Ramos (cell line): ENCODE measurements at regions not wholly inside any gene's neighbourhood (a gene's known extent, or its start where the extent isn't known, plus 50 kb on each side); places are given as distances from the start of the nearest gene placed in this dataset.

Source experiments
- in situ Hi-C: fragments of 300-500 bp; cut with MboI; formaldehyde crosslinking; loops from one replicate; pipeline ENCODE4 v1.14.3; 2022; ENCODE audit warnings: low sequenced_read_pairs; ENCODE audit not compliant: unreplicated experiment

DNA sequence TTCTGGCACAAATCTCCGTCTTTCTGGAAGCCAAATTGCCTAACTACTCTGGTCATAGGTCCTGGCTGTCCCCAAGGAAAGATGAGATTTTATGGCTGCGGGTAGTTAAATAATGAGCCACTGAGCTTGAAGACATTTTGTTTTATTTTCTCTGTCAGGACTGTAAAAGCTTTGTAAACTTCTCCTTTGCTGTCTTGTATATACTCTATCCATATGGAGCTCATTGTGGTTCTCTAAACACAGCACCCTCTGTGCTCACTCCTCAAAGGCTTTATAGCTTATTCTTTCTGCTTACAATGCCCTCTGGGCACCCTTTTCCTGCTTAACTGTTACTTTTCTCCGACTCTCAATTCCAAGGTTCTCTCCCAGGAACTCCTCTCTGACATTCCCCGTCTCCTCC is 209.1 kb downstream of the CMPK2 start:
- in situ Hi-C loops: no loop called here

GRCh38 chr2:6657136-6657535 is 208.6 kb downstream of the CMPK2 start:
- in situ Hi-C loops: no loop called here

GRCh38 chr2:6657855-6658254 is 207.9 kb downstream of the CMPK2 start:
- in situ Hi-C loops: no loop called here

GRCh38 chr2:6664332-6665061 is 201.2 kb downstream of the CMPK2 start:
- in situ Hi-C loops: no loop called here

- in situ Hi-C loops: no loop called here
Measured at GRCh38 chr2:6665093-6666045, 200.3 kb downstream of the CMPK2 start.

DNA sequence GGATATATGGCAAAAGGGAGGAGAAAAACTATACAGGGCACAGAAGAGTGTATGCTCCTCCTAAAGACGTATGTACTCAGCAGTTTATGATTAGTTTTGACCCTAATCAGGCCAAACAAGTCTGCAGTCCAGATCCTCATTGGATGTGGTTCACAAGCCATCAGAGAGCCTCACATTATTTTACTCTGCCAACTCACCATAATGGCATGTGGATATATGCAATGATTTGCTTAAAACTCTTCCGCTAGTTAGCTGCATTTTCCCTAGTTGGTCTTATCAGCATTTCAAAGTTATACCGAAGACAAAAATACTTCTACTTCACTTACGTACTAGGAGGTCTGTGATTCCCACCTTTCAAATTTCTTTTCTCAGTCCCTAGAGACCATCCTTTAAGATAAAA is 198.4 kb downstream of the CMPK2 start:
- in situ Hi-C loops: no loop called here

- in situ Hi-C loops: no loop called here
Measured at GRCh38 chr2:6671913-6672312, 193.8 kb downstream of the CMPK2 start.

DNA sequence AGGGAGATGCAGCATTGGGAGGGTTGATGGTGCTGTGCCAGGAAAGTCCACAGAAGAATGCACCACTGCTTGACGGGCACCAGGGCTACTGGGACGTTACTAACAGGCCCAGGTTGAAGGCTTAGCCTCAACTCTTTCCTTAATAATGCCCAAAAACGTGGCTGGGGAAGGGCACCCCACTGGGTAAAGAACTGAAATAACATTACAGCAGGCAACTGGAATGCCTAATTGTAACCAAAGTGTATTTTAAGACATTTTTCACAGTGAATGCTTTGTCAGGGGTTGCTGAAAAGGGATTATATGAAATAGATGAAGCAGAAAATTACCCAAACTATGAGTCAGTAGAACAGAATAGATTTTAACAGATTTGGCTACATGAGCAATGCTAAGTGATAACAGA is 191.3 kb downstream of the CMPK2 start:
- in situ Hi-C loops: no loop called here

GRCh38 chr2:6675791-6676190 is 189.9 kb downstream of the CMPK2 start:
- in situ Hi-C loops: no loop called here

DNA sequence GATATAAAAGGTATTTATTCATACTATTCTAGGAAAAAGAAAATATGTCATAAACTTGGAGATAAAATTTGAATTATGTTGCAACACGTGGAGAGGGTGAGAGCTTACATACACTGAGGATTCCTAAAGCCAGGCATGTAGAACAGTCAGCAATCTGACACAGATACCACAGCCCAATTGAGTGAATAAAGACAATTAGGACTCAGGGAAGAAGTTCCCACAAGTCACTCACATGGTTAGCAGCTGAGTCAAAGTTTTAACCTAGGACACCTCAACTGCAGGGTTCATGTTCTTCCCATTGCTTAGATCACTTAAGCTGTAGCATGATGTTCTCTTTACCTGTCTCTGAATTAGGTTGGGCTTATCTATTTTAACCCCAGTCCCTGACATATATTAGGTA is 189.5 kb downstream of the CMPK2 start:
- in situ Hi-C loops: no loop called here

- in situ Hi-C loops: no loop called here
Measured at GRCh38 chr2:6676776-6677175, 188.9 kb downstream of the CMPK2 start.

GRCh38 chr2:6679471-6679870 is 186.2 kb downstream of the CMPK2 start:
- in situ Hi-C loops: no loop called here

DNA sequence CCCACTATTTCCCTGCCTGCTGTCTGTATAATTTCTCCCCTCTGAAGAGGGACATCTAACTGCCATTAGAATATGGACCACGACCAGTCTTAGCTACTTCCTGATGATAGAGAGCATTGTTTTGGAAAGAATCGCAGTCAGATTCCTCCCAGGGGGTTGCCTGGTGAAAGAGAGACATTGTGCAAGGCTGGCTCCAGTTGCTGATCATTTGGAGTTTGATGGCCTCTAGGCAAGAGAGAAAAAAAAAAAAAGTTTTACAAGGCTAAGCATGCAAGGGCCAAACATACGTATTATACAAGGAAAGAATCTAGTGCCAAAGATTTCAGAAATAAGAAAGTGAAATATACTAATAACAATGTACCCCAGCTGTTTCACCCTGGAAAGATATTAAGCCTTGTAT is 182.2 kb downstream of the CMPK2 start:
- in situ Hi-C loops: no loop called here

- in situ Hi-C loops: no loop called here
Measured at GRCh38 chr2:6685447-6685846, 180.3 kb downstream of the CMPK2 start.

GRCh38 chr2:6692056-6692455 is 173.7 kb downstream of the CMPK2 start:
- in situ Hi-C loops: no loop called here

DNA sequence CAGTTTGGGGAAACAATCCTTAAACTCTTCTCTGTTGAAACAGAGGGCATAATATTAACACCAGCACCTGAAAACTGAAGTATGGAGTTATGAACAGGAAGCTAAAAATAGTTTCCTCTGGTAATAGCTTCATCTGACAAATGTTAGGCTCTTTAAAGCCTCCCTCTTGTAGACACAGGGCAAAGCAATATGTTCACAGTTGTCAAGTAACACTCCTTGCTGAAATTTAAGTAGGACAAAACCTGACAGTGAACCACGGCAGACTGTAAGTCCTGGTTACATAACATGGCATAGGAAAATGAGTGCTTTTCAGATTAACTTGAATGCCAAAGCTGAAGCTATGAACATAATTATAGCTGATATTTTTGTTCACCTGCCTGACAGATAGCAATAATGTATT is 172.9 kb downstream of the CMPK2 start:
- in situ Hi-C loops: no loop called here

DNA sequence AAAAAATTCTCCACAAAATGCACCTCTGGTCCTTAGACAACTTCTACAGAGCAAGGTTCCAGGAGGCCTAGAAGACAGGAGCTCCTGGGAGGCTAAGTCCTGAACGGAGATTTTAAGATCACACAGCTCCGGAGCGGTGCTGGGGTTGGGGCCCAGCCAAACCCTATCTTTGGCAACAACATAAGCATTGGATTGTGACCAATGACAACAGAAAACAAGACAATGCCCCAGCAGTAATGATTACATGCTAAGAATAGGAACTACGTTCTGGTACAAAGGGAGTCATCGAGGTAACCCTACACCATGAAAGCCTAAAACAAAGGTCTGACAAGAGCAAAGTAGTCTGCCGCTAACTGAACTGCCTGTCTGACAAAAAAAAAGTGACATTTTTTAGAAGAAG is 171.2 kb downstream of the CMPK2 start:
- in situ Hi-C loops: no loop called here

GRCh38 chr2:6700335-6700734 is 165.4 kb downstream of the CMPK2 start:
- in situ Hi-C loops: no loop called here

DNA sequence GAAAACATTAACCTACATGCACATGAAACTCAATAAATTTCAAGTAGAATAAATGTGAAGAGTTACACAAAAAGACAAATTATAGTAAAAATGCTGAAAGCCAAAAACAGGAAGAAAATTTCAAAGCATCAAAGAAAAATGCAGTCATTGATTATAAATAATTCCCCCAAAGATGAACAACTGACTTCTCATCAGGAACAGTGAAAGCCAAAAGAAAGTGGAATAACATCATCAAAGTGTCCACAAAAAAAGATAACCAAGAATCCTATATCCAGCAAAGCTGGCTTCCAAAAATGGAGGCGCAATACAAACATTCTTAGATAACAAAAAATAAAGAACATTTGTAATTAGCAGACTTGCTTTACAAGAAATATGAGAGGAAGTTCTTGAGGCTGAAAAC is 161.6 kb downstream of the CMPK2 start:
- in situ Hi-C loops: no loop called here

GRCh38 chr2:6721395-6721794 is 144.3 kb downstream of the CMPK2 start:
- in situ Hi-C loops: no loop called here

DNA sequence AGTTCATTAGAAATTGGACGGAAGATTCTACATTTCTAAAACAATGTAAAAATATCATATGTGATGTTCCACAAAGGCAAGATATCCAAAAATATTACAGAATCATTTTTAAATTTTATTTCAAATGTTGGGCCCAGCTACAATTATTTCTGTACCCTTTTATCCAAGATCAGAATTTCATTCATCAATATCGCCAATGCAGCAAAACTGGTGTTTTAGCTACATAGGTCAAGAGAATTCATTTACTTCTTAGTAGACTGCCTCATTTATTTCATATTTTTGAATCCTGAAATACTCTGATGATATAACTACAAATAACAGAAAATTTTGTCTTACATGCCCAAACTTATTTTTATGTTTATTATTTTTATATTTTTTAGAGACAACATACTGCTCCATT is 143.1 kb downstream of the CMPK2 start:
- in situ Hi-C loops: no loop called here
